GM21367 (cell line): ENCODE measurements at regions not wholly inside any gene's neighbourhood (a gene's known extent, or its start where the extent isn't known, plus 50 kb on each side); places are given as distances from the start of the nearest gene placed in this dataset.

ENCODE experiments used
- ATAC-seq: cut with Tn5 transposase; IDR thresholded peaks from one replicate; pipeline ENCODE4 v1.9.1; 2021; ENCODE audit not compliant: unreplicated experiment

GRCh38 chr14:29265852-29266251 is 499.3 kb downstream of the FOXG1 start:
- no peak for ATAC-seq

- no peak for ATAC-seq
These were observed 505.1 kb downstream of the FOXG1 start for GRCh38 chr14:29271669-29272068.

DNA sequence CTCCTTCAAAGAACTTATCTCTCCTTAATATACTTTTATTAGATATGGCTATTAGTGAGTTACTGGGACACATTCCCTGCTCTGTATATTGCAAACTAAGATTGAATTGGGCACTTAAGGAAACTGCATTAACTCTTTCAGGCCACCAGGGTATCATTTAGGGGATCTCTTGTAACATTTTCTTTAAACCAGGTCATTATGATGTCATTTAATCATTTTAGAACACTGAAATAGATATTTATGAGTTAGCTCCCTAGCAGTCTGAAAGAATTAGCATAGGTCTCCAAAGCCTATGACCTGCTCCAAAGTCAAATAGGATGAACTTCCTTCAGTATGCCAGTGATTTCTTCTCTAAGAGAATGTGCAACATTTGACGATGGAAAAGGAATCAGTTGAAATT is 506.9 kb downstream of the FOXG1 start:
- no peak for ATAC-seq

- no peak for ATAC-seq
These were observed 508.5 kb downstream of the FOXG1 start for GRCh38 chr14:29274890-29275596.

GRCh38 chr14:29278301-29279263 is 512.0 kb downstream of the FOXG1 start:
- no peak for ATAC-seq

DNA sequence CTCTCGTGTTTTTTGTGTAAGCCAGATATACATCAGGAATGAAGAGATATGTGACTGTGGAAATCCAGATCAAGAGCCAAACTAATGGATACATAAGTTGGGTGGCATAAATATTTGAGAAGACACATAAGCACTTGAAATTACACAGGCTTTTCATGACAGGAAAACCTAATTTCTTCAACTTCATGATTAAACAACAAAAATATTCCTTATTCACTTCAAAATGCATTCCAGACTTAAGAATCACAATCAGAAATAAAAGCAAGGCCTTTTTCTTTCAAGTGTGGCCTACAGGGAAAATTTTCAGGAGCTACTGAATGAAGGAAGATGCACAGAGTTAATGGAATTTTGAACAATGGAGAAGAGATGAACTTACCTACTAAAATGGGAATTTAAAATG is 515.6 kb downstream of the FOXG1 start:
- no peak for ATAC-seq

DNA sequence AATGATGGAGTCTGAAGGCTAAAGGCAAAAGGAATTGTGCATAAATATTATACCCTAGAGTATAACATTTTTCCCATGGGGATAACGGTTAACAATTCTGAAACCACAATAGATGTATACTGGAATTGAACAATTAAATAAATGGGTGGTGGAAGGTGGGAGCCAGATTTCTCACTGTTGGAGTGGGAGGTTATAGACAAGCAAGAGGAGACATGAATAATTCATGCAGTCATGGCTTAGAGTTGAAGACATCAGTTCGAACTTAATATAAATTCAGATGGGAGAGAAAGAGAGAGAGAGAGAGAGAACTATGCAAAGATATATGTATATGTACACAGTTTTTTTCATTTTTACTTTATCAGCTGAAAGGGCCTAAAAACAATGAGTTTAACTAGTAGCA is 523.9 kb downstream of the FOXG1 start:
- ATAC-seq, result no peak

DNA sequence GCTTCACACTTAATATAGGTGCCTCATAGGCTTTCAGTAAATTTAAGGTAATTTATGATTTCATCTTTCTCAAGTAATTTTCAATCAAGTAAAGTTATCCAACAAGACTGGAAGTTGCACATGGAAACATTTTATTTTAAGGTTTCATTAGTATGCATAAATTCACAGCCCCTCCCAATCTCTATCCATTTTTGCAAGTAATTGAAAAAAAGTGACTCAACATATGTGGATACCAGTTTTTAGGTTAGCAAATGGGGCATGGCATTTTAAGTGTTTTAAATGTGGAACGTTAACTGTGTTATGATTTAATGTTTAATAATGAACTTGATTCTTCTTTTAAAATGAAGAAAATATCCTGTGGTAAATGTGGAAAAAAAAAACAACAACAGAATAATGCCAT is 532.8 kb downstream of the FOXG1 start:
- no peak for ATAC-seq

- no peak for ATAC-seq
These were observed 535.0 kb downstream of the FOXG1 start for GRCh38 chr14:29301571-29301970.

GRCh38 chr14:29310210-29310609 is 543.6 kb downstream of the FOXG1 start:
- ATAC-seq, result no peak

DNA sequence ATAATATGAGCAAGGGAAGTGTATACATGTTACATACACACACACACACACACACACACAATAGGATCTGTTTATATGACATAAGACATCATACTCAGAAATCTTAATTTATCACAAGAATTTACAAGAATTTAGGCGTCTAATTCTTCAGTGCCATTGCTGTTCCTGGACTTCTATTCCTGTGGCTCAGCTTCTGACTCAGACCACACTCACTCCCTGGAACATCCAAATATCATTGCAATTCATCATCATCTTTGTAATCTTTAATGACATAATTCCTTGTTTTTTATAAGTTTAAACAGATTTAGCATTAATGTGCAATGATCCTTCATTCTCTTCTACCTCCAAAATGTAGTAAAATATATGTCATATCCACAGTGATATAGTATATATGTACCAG is 544.2 kb downstream of the FOXG1 start:
- ATAC-seq, result no peak

DNA sequence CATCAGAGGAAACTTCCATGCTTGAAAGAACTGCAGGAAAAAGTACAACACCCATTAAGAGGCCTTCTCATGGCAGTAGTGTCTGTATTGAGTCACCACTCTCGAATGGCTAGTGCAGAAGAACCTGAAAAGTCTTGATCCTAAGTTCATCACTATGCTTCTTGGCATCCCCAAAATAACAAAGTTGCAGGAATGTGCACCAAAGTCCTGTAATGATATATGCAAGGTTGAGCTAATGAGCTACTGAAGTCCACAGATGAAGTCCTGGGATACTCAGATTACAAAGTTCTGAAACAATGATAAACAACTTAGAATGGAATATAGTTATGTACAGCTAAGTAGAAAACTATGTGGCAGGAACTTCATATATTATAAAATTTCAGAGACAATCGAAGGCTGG is 545.4 kb downstream of the FOXG1 start:
- ATAC-seq, result no peak

- no peak for ATAC-seq
These were observed 550.3 kb downstream of the FOXG1 start for GRCh38 chr14:29316936-29317335.

GRCh38 chr14:29317423-29317822 is 550.8 kb downstream of the FOXG1 start:
- ATAC-seq, result no peak

GRCh38 chr14:29320286-29320685 is 553.7 kb downstream of the FOXG1 start:
- no peak for ATAC-seq

- no peak for ATAC-seq
These were observed 555.1 kb downstream of the FOXG1 start for GRCh38 chr14:29321646-29322045.

- ATAC-seq, result no peak
These were observed 573.0 kb downstream of the FOXG1 start for GRCh38 chr14:29339494-29340172.

DNA sequence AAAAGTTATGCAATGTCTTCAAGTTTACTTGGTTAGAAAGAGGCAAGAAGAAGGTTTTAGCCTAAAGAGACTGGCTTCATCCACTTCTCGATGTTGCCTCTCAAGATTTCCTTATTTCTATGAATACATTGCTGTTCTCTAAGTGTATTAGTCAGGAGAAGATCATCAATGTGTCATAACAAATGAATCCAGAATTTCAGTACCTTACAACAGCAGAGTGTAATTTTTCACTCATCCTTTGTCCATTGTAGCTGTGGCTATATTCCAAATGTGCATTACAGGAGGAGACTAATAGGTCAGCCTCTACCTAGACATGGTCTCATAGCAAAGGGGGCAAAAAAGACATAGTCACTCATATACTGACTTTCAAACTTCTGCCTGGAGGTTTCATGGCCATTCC is 579.1 kb downstream of the PRKD1 start:
- no peak for ATAC-seq

DNA sequence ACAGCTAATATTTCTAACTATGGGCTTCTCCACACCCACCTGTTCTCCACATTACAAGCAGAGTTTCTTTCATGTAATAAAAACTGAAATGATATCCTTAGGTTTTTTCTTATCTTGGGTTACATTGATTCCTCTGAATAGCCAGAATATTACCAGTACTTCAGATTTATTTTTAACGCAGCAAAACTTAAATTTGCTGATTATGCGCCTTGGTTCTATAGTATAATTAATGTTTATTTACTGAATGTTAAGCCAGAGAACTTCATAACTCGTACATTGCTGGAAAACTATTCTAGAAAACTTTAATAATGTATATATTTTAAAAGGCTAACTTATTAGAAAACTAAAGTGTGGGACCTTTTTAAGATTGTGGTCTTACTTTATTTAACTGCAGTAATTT is 577.2 kb downstream of the PRKD1 start:
- no peak for ATAC-seq

- ATAC-seq, result no peak
These were observed 575.5 kb downstream of the PRKD1 start for GRCh38 chr14:29351996-29352705.

GRCh38 chr14:29352706-29353080 is 575.0 kb downstream of the PRKD1 start:
- ATAC-seq, result no peak
